Hepatocyte (in vitro differentiated cells): ENCODE measurements at regions not wholly inside any gene's neighbourhood (a gene's known extent, or its start where the extent isn't known, plus 50 kb on each side); places are given as distances from the start of the nearest gene placed in this dataset.

ENCODE experiments used
- DNase-seq: peaks from one replicate; pipeline ENCODE4 v3.0.0-alpha.2; 2016; ENCODE audit warnings: low spot score
- H2AFZ ChIP-seq: fragments of 200-600 bp; sonication (generic); 2 replicates; pipeline ENCODE4 v1.6.0; 2016; ENCODE audit warnings: antibody characterized with exemption, mild to moderate bottlenecking
- H3K27ac ChIP-seq: fragments of 200-600 bp; sonication (generic); 2 replicates; pipeline ENCODE4 v1.5.1; 2016; ENCODE audit warnings: mild to moderate bottlenecking
- H3K27me3 ChIP-seq: fragments of 200-600 bp; sonication (generic); 2 replicates; pipeline ENCODE4 v1.6.1; 2016
- H3K36me3 ChIP-seq: fragments of 200-600 bp; sonication (generic); replicated peaks from 2 replicates; pipeline ENCODE4 v1.5.1; 2016; ENCODE audit warnings: low read depth; ENCODE audit not compliant: insufficient read depth
- H3K4me1 ChIP-seq: fragments of 200-600 bp; sonication (generic); 2 replicates; pipeline ENCODE4 v1.5.1; 2016; ENCODE audit warnings: mild to moderate bottlenecking, moderate library complexity; ENCODE audit not compliant: insufficient read depth
- H3K4me2 ChIP-seq: fragments of 200-600 bp; sonication (generic); 2 replicates; pipeline ENCODE4 v1.6.0; 2016
- H3K4me3 ChIP-seq: fragments of 200-600 bp; sonication (generic); 2 replicates; pipeline ENCODE4 v1.5.1; 2016; ENCODE audit warnings: mild to moderate bottlenecking
- H3K79me2 ChIP-seq: fragments of 200-600 bp; sonication (generic); 2 replicates; pipeline ENCODE4 v1.6.0; 2017; ENCODE audit warnings: mild to moderate bottlenecking
- H3K9me2 ChIP-seq: fragments of 200-600 bp; sonication (generic); replicated peaks from 2 replicates; pipeline ENCODE4 v1.6.0; 2017; ENCODE audit warnings: mild to moderate bottlenecking; ENCODE audit not compliant: insufficient read depth
- H3K9me3 ChIP-seq: fragments of 200-600 bp; sonication (generic); 2 replicates; pipeline ENCODE4 v1.5.1; 2016; ENCODE audit warnings: low read depth, mild to moderate bottlenecking
- H4K20me1 ChIP-seq: fragments of 200-600 bp; sonication (generic); 2 replicates; pipeline ENCODE4 v1.6.0; 2016; ENCODE audit warnings: mild to moderate bottlenecking; ENCODE audit not compliant: insufficient read depth, poor library complexity, severe bottlenecking
- EZH2 ChIP-seq: fragments of 200-600 bp; sonication (generic); IDR thresholded peaks from 2 replicates; pipeline ENCODE4 v1.6.1; 2016; ENCODE audit warnings: antibody characterized with exemption, mild to moderate bottlenecking, borderline replicate concordance
- EZH2phosphoT487 ChIP-seq: fragments of 200-600 bp; sonication (generic); IDR thresholded peaks from one replicate; pipeline ENCODE4 v1.6.1; 2018; ENCODE audit warnings: antibody characterized with exemption, mild to moderate bottlenecking, low read depth, moderate library complexity; ENCODE audit not compliant: unreplicated experiment, severe bottlenecking
- WGBS: methylation state at CpG from one replicate; pipeline ENCODE4 v1.1.6; 2016; ENCODE audit warnings: low lambda C conversion rate; ENCODE audit errors: missing lambda C conversion rate; 5-methylcytosine and 5-hydroxymethylcytosine counted together
- TF ChIP-seq, protein P1 (sequence below): fragments of 200-600 bp; sonication (generic); IDR thresholded peaks from 2 replicates; pipeline ENCODE4 v1.5.1; 2016; ENCODE audit warnings: antibody characterized with exemption, mild to moderate bottlenecking; ENCODE audit not compliant: poor library complexity

GRCh38 chr16:80200079-80200478 is 340.7 kb upstream of the DYNLRB2 start:
- Histone ChIP-seq H2AFZ (no peak overlapping the region), H3K36me3 (no peaks in the 10 kb centered on the region), H3K79me2 (no peaks in the 10 kb centered on the region), H3K9me3 (no peaks in the 10 kb centered on the region), H3K9me2 (no peaks in the 10 kb centered on the region), H4K20me1 (no peaks in the 10 kb centered on the region), H3K4me2 (no peak overlapping the region), H3K27ac (peak overlapping the region; percentile 49), H3K4me3 (no peak overlapping the region), H3K27me3 (no peaks in the 10 kb centered on the region), H3K4me1 (no peaks in the 10 kb centered on the region)
- no peak for DNase-seq
- WGBS, result 74% methylated on average over 3 of the region's 3 CpGs
- TF ChIP-seq EZH2phosphoT487 (no peak), EZH2 (no peak)
- TF ChIP-seq, protein P1, sequence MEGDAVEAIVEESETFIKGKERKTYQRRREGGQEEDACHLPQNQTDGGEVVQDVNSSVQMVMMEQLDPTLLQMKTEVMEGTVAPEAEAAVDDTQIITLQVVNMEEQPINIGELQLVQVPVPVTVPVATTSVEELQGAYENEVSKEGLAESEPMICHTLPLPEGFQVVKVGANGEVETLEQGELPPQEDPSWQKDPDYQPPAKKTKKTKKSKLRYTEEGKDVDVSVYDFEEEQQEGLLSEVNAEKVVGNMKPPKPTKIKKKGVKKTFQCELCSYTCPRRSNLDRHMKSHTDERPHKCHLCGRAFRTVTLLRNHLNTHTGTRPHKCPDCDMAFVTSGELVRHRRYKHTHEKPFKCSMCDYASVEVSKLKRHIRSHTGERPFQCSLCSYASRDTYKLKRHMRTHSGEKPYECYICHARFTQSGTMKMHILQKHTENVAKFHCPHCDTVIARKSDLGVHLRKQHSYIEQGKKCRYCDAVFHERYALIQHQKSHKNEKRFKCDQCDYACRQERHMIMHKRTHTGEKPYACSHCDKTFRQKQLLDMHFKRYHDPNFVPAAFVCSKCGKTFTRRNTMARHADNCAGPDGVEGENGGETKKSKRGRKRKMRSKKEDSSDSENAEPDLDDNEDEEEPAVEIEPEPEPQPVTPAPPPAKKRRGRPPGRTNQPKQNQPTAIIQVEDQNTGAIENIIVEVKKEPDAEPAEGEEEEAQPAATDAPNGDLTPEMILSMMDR, result no peak

GRCh38 chr16:80199614-80200013 is 341.2 kb upstream of the DYNLRB2 start:
- Histone ChIP-seq H3K27me3 (no peaks in the 10 kb centered on the region), H3K9me2 (no peaks in the 10 kb centered on the region), H2AFZ (no peak overlapping the region), H3K79me2 (no peaks in the 10 kb centered on the region), H4K20me1 (no peaks in the 10 kb centered on the region), H3K4me2 (no peak overlapping the region), H3K9me3 (no peaks in the 10 kb centered on the region), H3K4me3 (no peak overlapping the region), H3K27ac (peak overlapping the region; percentile 49), H3K4me1 (no peaks in the 10 kb centered on the region), H3K36me3 (no peaks in the 10 kb centered on the region)
- DNase-seq, result no peak
- 92% methylated on average over 3 of the region's 3 CpGs for WGBS
- TF ChIP-seq EZH2phosphoT487 (no peak), EZH2 (no peak)
- TF ChIP-seq, protein P1, result no peak

GRCh38 chr16:80198311-80199299 is 342.2 kb upstream of the DYNLRB2 start:
- no peak overlapping the region for H3K4me3 ChIP-seq
- no peaks in the 10 kb centered on the region for H3K9me3 ChIP-seq
- 54% methylated on average over 7 of the region's 7 CpGs for WGBS
- no peak overlapping the region for H2AFZ ChIP-seq
- H4K20me1 ChIP-seq, result no peaks in the 10 kb centered on the region
- TF ChIP-seq EZH2phosphoT487 (no peak), EZH2 (no peak)
- TF ChIP-seq, protein P1, result no peak
- H3K4me1 ChIP-seq, result no peaks in the 10 kb centered on the region
- no peaks in the 10 kb centered on the region for H3K79me2 ChIP-seq
- H3K9me2 ChIP-seq, result no peaks in the 10 kb centered on the region
- DNase-seq, result no peak
- H3K4me2 ChIP-seq, result no peak overlapping the region
- no peaks in the 10 kb centered on the region for H3K27me3 ChIP-seq
- peak overlapping the region; percentile 41 for H3K27ac ChIP-seq
- no peaks in the 10 kb centered on the region for H3K36me3 ChIP-seq
